A549 (cell line): ENCODE measurements at regions not wholly inside any gene's neighbourhood (a gene's known extent, or its start where the extent isn't known, plus 50 kb on each side); places are given as distances from the start of the nearest gene placed in this dataset.

Experiments
- CTCF ChIP-seq: fragments of >200 bp; sonication (Bioruptor Twin); formaldehyde crosslinking; IDR thresholded peaks from 3 replicates; pipeline ENCODE4 v1.5.1; 2016
- MAZ ChIP-seq: fragments of 150-350 bp; IDR thresholded peaks from 2 replicates; pipeline ENCODE4 v1.6.1; 2014; ENCODE audit warnings: antibody characterized with exemption, low read depth, low read length, borderline replicate concordance
- RAD21 ChIP-seq, 2 experiments: fragments of >200 bp in 1 of 2; sonication (Bioruptor Twin) in 1 of 2; formaldehyde crosslinking in 1 of 2; IDR thresholded peaks in 1 of 2; conservative IDR thresholded peaks in 1 of 2; 2 replicates in 1 of 2; 3 replicates in 1 of 2; pipeline ENCODE4 v1.6.1; 2012 to 2018; ENCODE audit warnings: inconsistent platforms in 1 of 2
- TF ChIP-seq, protein P1 (sequence below): fragments of 450-650 bp; IDR thresholded peaks from 2 replicates; pipeline ENCODE4 v1.6.1; 2014; ENCODE audit warnings: antibody characterized with exemption

DNA sequence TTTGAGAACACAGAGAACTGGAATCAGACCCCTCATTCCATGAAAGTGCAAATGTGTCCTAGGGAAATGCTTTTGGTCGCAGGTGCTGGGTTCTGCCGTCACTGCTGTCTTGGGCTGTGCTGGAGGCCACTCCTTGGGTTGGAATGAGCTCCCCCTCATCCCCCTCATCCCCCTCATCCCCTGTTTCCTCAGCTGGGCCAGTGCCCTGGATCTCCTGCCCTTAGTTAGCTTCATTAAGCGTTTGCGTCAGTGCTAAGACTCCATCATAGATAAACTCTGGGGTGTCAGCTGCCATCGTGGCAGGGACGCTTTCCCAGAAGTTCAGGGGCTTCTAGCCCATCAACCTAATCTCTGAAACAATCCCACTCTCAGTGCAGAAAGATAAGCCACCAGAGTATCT lies 97.1 kb upstream of the ZNF516 start:
- TF ChIP-seq CTCF (no peak), MAZ (no peak), RAD21 (conservative IDR thresholded peaks at IDR 0.05 in 1 of 2, IDR thresholded peaks at IDR 0.05 in 1 of 2) (no peak)
- TF ChIP-seq, protein P1, sequence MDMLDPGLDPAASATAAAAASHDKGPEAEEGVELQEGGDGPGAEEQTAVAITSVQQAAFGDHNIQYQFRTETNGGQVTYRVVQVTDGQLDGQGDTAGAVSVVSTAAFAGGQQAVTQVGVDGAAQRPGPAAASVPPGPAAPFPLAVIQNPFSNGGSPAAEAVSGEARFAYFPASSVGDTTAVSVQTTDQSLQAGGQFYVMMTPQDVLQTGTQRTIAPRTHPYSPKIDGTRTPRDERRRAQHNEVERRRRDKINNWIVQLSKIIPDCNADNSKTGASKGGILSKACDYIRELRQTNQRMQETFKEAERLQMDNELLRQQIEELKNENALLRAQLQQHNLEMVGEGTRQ: no peak
